H1 (cell line): ENCODE measurements at regions not wholly inside any gene's neighbourhood (a gene's known extent, or its start where the extent isn't known, plus 50 kb on each side); places are given as distances from the start of the nearest gene placed in this dataset.

Experiments used
- BRCA1 ChIP-seq: IDR thresholded peaks from 2 replicates; pipeline ENCODE4 v1.6.1; 2012; ENCODE audit warnings: low read depth, low read length, improper control_type of control experiment
- CHD1 ChIP-seq: IDR thresholded peaks from 2 replicates; pipeline ENCODE4 v1.6.1; 2012; ENCODE audit warnings: low read depth, low read length, improper control_type of control experiment
- JUN ChIP-seq: IDR thresholded peaks from 2 replicates; pipeline ENCODE4 v1.6.1; 2011; ENCODE audit warnings: low read depth, mild to moderate bottlenecking, improper control_type of control experiment, low read length
- NRF1 ChIP-seq: IDR thresholded peaks from 2 replicates; pipeline ENCODE4 v1.6.1; 2011; ENCODE audit warnings: mild to moderate bottlenecking, low read depth, low read length, improper control_type of control experiment
- RNF2 ChIP-seq: fragments of 200-900, 300-1000 bp; sonication (generic); IDR thresholded peaks from 2 replicates; pipeline ENCODE4 v1.7.1; 2016; ENCODE audit warnings: borderline replicate concordance, low read depth, mild to moderate bottlenecking, antibody characterized with exemption, low read length; ENCODE audit not compliant: poor library complexity, severe bottlenecking; ENCODE audit errors: missing control alignments

DNA sequence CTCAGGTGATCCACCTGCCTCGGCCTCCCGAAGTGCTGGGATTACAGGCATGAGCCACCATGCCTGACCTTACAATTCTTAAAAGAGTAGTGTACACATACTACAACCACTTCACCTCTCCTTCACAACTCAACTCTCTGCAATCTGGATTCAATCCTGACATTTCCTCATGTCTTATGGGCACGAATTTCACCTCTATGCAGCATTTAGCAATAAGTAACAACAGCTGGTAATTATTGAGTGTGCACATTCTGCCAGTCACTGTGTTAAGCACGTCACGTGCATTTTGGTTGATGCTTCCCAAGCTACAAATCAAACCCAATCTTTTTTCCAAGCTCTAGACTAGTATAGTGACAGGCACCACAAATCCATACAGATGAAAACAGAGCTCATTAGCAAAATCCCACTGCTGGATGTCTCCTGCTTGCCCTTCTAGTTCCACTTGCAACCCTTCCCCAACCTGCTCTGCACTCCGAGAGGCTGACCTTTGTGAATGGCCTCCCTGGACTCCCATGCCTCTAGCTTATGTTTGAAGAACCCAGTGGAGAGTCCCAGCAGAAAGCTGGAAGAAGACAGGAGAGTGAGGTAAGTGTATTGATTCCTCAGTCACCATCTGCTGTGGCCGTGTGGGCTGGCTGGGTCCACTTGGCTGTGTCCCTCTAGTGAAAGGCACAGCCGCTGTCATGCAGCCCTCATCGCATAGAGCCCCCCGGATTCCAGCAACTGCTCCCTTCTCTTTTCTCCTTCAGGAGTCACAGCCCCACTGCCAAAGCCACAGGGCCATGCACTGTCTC, 176.5 kb downstream of the MEX3B start (continued):
- TF ChIP-seq CHD1 (no peak), NRF1 (no peak), BRCA1 (no peak), JUN (no peak), RNF2 (no peak)
